ENCODE measurements at regions not wholly inside any gene's neighbourhood (a gene's known extent, or its start where the extent isn't known, plus 50 kb on each side); places are given as distances from the start of the nearest gene placed in this dataset.
"Not testable (repeated sequence)": the region's sequence is repeated elsewhere in the genome, so short reads cannot be mapped to it uniquely, and the experiment has no call there.

GRCh38 chr13:31385540-31385939 lies 185.8 kb downstream of the B3GLCT start:
- no peak for DNase-seq

GRCh38 chr13:31394506-31394905 lies 194.7 kb downstream of the B3GLCT start:
- no peak for DNase-seq

GRCh38 chr13:31395090-31395489 lies 195.3 kb downstream of the B3GLCT start:
- no peak for DNase-seq

- no peak for DNase-seq
Observed at GRCh38 chr13:31399690-31400089, 199.9 kb downstream of the B3GLCT start.

- not testable (repeated sequence) for DNase-seq
Observed at GRCh38 chr13:31403711-31404110, 203.9 kb downstream of the B3GLCT start.

- no peak for DNase-seq
Observed at GRCh38 chr13:31408927-31409326, 209.2 kb downstream of the B3GLCT start.

- DNase-seq: no peak
Observed at GRCh38 chr13:31409678-31410356, 210.0 kb downstream of the B3GLCT start.

GRCh38 chr13:31413516-31413915 lies 213.7 kb downstream of the B3GLCT start:
- DNase-seq: no peak

GRCh38 chr13:31416066-31416465 lies 216.3 kb downstream of the B3GLCT start:
- no peak for DNase-seq

- no peak for DNase-seq
Observed at GRCh38 chr13:31418186-31418585, 218.4 kb downstream of the B3GLCT start.

- no peak for DNase-seq
Observed at GRCh38 chr13:31421756-31422155, 222.0 kb downstream of the B3GLCT start.

GRCh38 chr13:31424130-31424729 lies 224.5 kb downstream of the B3GLCT start:
- peak; percentile 13 for DNase-seq

- no peak for DNase-seq
Observed at GRCh38 chr13:31426395-31426794, 226.6 kb downstream of the B3GLCT start.

GRCh38 chr13:31427151-31428100 lies 227.7 kb downstream of the B3GLCT start:
- no peak for DNase-seq

GRCh38 chr13:31431722-31432137 lies 232.0 kb downstream of the B3GLCT start:
- no peak for DNase-seq

GRCh38 chr13:31433207-31433606 lies 233.4 kb downstream of the B3GLCT start:
- DNase-seq: no peak

GRCh38 chr13:31433746-31434145 lies 234.0 kb downstream of the B3GLCT start:
- DNase-seq: no peak

- no peak for DNase-seq
Observed at GRCh38 chr13:31434613-31435012, 234.8 kb downstream of the B3GLCT start.

- DNase-seq: no peak
Observed at GRCh38 chr13:31435536-31435935, 235.8 kb downstream of the B3GLCT start.

GRCh38 chr13:31436478-31436877 lies 236.7 kb downstream of the B3GLCT start:
- DNase-seq: no peak

GRCh38 chr13:31437975-31438374 lies 238.2 kb downstream of the B3GLCT start:
- no peak for DNase-seq

GRCh38 chr13:31440132-31440531 lies 240.4 kb downstream of the B3GLCT start:
- DNase-seq: no peak

GRCh38 chr13:31441800-31442510 lies 242.2 kb downstream of the B3GLCT start:
- no peak for DNase-seq

Data from NCI-H1436 (cell line).